NCI-H1417 treated with DMSO at 0.1 percent for 48 hours (cell line): ENCODE measurements at regions not wholly inside any gene's neighbourhood (a gene's known extent, or its start where the extent isn't known, plus 50 kb on each side); places are given as distances from the start of the nearest gene placed in this dataset.

Experiments
- DNase-seq: peaks from one replicate; lab custom pipeline; 2025; lab: John Stamatoyannopoulos, UW

DNA sequence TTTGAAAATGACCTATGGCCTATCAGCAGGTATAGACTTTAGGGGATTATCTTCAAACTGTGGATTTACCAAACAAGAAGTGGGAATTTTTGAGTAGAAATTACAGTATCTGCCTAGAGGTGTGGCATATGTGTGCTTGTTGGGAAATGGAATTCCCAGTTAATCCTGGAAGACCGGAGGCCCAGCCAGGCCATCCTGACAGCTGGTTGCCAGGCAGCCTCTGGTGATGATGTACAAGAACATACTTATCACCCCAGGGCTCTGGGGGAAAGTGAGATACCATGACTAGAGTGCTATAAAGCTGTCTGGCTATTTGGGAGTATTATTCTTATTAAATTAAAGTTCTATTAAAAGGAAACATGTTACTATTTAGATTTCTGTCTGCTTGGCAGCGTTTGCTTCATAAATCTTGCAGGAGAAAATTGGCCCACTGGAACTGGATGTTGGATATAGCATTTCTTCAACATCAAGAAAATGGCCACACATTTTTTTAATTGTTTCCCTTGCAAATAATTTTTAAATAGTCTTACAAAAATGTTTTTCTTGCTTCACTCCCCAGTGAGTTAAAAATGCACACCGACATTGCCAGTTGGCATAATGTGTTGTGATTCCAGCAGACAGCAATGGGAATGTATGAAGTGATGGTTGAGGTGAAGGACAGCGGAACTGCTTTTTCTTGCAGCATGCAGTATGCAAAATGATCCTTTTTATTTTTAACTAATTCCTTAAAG, 187.8 kb downstream of the MYLK4 start:
- no peak for DNase-seq

DNA sequence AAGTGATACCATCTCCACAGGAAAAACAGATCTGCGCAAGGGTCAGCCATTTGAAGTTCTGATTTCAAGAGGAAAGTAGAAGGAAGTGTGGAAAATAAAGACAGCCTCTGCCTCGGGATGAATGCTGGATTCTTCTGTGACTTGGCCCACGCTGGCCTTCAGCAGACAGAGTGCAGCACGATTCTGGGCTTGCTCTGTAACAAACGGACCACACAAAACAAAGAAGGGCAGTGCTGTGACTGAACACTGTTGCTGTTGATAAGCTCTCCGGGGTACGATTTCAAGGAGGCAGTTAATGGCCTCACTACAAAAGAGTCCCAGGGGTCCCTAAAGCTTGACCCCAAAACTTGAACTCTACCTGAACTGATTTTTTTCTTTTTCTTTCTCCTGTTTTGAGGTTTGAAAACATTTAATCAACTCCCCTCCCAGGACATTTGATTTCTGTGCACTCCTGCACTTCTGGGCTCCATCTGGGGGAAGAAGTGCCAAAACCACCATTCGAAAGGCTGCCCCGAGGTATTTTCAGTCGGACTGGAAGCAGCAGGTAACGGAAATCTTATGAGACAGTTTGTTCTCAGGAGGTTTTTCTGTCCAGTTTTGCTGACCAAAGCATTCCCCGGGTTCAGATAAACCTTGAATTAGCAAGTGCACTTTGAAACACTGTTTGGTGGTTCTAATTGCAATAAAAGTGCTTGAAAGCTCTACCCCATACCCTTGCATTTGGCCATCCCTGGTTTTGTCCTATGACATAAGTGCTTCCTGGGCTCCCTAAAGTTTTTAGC, 189.6 kb downstream of the MYLK4 start:
- no peak for DNase-seq

DNA sequence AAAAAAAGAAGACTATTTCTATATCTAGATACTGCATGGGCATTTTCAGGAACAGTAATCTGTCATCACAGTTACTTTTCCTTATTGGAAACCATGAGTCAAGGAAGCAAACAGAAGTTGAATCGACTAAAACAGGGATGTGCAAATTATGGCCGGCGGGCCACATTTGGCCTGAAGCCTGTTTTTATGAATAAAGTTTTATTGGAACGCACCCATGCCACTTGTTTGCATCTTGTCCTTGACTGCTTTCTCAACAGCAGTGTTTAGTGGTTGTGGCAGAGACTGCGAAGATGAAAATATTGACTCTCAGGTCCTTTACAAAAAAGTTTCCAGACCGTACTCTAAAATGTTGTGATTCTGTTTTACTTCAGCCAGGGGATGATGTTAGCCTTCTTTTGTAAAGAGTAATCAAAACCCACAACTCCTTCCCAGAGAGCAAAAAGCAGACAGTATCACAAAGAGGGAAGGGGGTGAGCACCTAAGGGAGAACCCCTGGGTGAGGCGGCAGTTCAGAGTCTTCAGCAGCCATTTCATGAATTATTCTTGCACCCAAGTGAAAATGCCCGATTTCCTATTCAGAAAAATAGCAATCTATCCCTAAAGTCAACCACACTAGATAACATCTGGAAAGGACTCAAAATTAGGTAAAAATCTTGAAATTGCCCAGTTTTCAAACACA, 190.4 kb downstream of the MYLK4 start:
- DNase-seq: no peak

DNA sequence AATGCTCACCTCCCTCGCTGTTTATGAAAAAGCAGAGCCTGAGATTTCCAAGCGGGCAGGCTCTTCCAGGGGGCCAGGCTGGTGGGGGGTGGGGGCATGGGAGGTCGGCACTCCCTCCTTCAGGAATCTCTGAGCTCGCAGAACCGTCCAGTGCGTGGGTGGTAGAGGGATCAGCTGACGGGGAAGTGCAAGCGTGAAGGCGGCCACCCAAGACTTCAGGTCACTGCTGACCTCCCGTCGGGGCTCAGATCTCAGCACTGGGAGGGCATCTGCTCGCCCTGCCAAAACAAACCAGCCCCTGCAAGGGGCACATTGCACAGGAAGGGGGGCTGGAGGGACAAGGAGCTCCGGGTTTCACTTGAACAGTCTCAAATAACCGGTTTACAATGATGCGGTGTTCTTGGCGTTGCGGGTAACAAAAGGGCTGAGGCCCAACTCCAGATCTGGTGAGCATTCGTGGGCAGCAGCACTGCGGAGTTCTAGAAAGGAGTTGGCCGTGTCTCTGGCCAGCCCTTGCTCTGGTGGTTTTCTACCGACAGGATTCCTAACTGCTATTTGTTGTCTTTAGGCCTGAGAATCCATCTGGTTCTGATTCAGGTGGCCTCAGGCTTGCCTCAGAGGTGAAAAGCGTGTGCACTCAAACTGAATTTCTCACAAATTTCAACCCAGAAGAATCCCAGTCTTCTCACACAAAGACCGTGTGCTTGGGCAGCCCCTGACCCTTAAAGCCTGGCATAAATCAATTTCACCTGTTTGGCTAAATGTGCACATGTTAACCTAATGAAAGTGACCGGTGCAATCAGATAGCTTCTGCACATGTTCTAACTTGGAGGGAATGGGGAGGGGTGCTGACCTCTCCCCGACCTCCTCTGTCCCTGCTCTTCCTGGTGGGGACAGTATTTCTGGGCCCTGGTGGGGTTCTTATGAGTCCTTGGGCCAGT, 191.6 kb downstream of the MYLK4 start:
- DNase-seq: no peak

DNA sequence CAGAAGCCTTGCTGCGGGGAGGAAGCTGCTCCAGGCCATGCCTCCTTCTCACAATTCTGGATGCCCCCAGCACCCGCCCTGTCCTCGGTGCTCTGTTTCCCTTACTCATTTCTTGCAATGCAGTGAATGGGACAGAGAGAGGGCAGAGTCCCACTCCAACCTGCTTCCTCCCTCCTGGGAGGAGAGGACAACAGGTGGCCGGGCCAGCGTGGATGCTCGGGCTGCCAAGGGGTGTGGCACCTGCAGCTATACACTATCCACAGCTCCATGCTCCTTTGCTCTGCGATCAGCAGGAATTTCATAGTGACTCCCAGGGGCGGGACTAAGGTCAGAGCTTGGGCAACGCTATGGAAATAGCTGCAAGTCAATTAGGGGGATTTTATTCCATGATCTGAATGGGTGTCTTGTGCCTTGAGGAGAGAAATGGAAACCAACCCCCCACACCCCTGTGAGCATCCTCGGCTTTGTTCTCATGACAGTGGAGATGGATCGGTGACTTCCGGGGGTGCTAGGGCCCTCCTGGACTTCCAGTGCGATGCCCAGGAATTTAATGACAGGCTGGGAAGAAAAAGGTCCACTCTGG, 192.5 kb downstream of the MYLK4 start:
- no peak for DNase-seq

DNA sequence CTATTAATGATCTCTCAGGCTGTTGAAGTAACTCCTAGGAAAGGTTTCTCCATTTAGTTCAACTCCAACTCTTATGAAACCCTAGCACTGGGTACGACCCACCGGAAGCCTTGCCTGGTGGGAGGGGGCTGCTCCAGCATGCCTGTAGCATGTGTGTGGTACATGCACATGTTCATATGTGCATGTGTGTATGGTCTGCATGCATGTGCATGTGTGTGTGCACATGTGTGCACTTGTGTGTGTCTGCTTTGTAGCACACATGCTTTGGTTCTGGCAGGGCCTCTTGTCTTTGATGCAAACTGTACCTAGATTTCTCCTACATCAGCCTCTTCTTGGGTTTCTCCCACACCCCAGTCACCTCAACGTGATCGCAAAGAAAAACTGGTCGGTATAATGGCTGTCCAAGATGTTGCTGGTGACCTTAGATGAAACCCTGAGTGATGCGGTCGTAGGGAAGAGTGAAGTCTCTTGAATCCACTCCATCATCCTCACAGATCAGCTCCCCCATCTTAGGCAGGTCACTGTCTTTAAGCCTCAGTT, 193.5 kb downstream of the MYLK4 start:
- no peak for DNase-seq

DNA sequence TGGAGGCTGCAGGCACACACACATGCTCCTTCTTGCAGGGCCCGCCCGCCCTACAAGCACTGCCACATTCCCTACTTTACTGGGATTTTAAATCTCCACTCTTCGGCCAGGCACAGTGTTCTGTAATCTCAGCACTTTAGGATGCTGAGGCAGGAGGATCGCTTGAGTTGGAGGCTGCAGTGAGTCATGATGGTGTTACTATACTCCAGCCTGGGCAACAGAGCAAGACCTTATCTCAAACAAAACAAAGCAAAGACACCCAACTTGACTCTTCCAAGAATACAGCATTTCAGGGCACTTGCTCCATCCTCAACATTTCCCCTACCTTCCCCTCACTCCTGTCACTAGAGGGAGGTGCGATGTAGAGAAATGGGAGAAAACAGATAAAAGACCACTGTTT, 194.0 kb downstream of the MYLK4 start:
- DNase-seq: no peak

DNA sequence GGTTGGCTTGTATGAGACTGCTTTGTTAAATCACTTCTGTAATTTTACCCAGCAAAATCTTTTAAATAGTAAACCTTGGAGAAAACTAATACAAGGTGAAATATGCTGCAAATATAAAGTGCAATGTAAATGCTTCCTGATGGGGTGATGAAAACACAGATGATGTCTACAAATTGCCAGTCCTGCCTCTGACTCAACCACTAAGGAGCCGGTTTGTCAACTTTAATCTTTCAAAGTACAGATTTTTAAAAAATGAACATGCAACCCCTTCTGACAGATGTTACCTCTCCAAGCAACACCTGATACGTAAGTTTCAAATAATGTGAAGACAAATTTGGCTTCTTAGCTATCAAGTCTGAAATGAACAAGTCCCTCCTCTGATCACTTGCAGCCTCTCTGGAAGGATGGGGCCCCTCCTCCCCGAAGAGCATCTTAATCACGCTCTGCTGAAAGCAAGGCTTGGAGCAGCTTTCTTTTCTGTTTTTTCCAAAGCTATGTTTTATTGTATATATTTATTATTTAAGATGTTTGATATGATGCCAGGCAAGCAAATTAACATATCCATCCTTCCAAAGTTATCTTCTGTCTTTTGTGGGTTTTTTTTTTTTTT, 196.0 kb downstream of the MYLK4 start:
- no peak for DNase-seq

DNA sequence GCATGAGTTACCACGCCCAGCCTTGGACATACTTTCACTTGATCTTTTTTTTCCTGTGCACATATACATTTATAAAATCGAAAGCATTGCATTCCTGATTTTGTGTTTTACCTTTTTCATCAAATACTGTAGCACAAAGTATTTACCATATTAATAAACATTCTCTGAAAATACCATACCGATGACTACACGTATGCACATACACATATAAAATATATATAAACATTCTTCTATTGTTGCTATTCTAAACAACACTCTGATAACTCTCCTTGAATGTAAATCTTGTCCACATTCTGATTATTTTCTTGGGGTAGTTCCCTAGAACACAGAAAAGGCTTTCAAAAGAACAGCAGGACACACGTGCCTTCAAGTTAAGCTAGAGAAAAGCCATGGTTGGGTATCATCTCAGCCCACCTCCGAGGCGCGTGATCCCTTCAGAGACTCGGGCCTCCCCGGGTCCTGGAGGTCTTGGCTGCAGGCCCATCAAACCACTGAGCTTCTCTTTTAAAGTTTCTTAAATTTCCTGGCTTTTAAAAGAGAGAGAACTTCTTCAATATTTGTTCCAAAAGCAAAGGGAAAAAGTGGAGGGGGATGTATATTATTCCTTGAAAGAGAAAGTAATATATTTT, 198.1 kb downstream of the MYLK4 start:
- DNase-seq: no peak

DNA sequence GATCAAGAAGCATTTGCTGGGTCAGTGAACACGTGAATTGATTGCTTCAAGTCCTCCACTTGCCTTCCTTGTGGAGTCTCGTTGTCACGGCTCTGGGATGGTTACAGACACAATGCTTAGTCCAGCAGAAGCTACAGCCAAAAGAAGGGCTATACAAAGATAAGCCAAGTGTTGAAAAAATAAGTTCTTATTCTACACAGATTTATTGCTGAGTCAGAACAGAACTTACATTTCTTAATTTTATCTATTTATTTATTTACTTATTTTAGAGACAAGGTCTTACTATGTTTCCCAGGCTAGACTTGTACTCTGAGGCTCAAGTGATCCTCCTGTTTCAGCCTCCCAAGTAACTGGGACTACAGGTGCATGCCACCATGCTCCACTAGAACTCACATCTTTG, 199.0 kb downstream of the MYLK4 start:
- DNase-seq: no peak

DNA sequence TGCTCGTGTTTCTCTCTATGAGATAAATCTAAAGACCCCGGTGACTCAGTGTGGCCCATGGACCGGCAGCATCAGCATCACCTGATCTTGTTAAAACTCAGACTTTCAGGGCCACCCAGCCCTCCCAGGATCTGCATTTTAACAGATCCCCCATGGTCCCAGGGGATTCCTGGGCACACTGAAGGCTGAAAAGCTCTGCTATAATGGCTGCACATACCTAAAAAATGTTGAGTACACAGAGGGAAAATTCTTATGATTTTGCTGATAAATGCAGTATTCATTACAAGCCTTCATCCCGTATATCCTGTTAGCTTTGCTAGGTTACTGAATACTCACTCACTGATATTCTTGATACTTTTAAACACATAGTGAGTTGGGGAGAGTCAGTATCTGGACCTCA, 200.5 kb downstream of the MYLK4 start:
- DNase-seq: no peak

DNA sequence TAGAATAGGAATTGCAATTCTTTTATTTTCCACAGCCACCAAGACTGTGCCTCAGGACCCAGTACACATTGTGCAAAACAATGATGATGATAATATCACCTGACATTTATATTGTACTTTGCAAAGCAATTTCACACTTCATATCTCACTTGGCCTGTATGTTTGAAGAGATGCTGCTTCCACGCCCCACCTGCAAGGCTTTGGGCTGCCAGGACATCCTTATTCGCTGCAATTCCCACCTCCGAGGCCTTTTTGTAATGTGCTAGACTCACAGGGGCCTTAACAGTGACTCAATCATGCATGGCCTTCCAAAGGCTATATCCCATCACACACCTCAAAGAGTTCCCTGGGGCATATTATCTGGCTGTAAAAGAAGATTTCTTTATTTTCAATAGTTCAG, 200.9 kb downstream of the MYLK4 start:
- DNase-seq: no peak

DNA sequence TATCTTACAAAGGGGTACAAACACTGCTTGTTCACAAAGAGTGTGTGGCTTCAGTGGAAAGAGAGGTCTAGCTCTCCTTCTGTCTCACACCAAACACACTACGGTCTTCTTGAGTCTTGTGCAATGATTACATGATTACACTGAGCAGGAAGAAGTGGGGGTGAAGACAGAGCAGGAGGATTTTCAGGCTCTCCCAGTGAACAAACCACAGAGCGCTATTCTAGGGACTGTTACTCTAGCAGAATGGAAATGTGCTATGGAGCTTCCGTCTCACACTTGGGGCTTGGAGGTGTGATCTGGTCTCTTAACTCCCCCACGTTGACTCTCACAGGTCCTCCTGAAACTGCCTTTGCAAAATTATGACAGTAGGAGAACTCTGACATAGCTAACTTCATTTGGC, 203.4 kb downstream of the MYLK4 start:
- no peak for DNase-seq

DNA sequence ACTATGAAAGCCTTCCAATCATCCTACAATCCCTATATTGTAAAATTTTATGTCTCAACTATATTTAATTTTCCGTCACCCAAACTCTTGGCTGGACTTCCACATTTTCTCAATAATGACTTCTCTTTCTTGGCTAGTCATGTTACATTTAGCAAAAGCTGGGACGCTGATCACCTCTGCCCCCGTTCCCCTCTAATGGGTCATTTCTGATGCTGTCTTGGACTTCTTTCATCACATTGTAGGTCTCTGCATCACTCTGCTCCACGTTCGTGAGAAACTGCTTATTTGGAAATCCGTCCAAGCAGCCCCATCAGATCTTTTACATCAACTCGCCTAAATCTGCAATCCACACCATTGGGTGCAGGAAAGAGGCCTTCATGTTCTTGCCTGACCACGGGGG, 203.8 kb downstream of the MYLK4 start:
- DNase-seq: no peak

DNA sequence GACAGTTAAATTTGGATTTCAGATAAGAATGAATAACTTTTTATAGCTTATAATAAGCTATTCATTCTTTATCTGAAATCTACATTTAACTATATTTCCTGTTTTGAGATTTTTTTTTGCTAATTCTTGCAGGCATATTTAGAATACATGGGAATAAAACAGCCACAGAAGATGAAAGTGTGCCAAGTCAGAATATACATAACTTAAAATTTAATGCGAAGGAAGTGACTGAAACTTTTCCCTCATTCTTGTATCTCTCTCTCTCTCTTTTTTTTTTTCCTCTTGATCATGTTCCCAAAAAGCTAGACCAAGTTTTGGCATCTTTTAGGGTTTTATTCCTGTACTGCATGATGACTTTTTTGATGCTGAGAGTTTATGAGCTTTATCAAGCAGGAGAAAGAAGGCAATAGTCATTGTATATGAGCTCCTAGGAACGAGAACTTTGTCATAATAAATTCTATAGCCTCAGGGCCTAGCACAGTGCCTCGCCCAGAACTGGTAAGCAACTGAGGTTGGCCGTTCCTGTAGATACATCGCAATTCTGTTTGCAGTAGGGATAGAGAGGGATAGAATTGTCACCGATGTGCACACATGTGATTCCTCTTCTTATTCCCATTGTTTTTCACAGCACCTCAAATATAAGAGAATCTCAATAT, 205.2 kb downstream of the MYLK4 start:
- DNase-seq: no peak

DNA sequence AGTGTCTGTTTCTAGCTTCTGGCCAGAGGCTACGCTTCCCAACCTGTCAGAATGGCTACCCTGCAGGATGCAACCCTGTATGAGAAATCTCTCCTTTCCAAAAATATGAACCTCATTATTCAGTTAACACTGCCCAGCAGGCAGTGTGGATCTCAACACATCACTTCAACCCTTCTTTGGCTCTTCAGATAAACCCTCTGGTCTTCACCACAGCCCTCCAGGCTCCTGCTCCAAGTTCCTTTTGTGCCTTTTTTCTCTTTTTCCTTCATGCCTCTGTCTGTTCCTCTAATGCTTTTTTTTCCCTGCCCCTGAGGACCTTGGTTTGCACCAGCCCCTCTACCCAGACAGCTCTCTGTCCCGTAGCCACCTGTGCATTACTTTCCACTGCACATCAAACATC, 207.4 kb downstream of the MYLK4 start:
- no peak for DNase-seq

DNA sequence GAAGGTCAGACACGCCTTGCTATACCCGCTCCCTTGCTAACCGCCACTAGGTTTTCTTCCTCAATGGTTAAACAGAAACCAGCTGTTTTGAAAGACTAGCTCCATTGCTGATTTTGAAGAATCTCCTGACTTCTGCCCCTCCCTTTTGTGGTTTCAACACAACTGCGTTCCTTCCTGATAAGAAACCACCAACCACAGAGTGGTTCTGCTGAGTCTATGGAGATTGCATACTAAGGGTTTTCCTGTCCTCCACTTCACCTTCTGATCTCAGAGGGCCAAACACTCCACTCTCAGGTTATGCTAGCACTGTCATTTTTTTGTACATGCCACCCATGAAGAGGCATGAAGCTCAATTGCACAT, 207.9 kb downstream of the MYLK4 start:
- no peak for DNase-seq

DNA sequence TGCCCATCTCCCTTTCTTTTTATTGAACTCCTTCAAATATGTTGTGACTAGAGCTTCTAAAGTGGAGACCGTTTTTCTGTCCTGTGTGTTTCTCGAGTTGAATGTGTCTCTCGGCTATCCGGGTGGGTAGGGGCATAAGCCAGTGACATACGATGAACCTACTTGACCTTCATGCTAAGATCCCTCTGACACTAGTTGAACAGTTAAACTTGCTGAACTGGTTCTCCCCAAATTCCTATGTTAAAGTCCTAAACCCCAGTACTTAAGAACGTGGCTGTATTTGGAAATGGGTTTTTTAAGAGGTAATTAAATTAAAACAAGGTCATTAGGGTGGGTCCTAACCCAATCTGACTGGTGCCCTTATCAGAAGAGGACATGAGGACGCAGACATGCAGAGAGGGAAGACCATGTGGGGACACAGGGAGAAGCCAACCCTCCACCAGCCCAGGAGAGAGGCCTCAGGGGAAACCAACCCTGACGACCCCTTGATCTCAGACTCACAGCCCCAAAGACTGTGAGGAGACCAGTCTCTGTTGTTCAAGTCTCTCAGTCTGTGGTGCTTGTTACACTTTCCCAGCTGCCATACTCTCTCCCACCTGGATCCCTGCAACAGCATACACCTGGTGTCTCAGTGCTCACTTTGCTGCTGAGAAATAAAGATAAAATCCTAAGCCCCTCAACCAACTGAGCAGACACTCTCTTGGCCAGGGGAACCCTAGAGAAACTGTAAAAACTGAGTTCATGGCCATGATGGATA, 208.4 kb downstream of the MYLK4 start:
- DNase-seq: no peak

DNA sequence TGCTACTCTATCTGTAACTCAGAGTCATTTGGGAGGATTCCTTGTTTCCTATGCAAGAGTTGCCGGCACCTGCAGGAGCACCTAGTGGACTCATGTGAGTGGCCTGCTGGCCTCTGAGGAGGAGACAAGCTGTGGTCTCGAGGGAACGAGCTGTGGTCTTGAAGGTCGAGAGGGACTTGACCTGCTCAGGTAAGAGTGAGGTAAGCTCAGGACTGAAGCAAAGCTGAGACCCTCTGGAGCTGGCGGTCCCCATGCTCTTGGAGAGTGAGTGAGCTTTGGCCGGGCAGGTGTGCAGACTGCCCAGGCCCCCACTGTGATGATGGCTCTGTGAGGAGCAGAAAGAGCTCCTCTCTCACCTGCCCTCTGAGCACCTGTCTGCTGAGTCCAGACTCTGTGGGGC, 214.3 kb downstream of the MYLK4 start:
- no peak for DNase-seq
